Right lobe of liver (tissue), 4 donors: ENCODE measurements at regions not wholly inside any gene's neighbourhood (a gene's known extent, or its start where the extent isn't known, plus 50 kb on each side); places are given as distances from the start of the nearest gene placed in this dataset.

ENCODE experiments used
- POLR2A ChIP-seq: fragments of 450-650 bp; IDR thresholded peaks from one replicate; pipeline ENCODE4 v1.6.1; 2017; ENCODE audit warnings: antibody characterized with exemption, mild to moderate bottlenecking
- TF ChIP-seq, protein P1 (sequence below), 4 donors: fragments of 200-600 bp in 3 of 4; fragments of 450-650 bp in 1 of 4; IDR thresholded peaks; one replicate each; pipeline versions ENCODE4 v1.5.1 to v1.8.0; 2016 to 2022; ENCODE audit warnings: antibody characterized with exemption in 4 of 4, mild to moderate bottlenecking in 2 of 4
- donor health status: DM: no; HTN: no; CAD: no.
- donor health status: DM: no; HTN: no; CAD: no.
- donor health status: DM: no; HTN: yes; CAD: no.

DNA sequence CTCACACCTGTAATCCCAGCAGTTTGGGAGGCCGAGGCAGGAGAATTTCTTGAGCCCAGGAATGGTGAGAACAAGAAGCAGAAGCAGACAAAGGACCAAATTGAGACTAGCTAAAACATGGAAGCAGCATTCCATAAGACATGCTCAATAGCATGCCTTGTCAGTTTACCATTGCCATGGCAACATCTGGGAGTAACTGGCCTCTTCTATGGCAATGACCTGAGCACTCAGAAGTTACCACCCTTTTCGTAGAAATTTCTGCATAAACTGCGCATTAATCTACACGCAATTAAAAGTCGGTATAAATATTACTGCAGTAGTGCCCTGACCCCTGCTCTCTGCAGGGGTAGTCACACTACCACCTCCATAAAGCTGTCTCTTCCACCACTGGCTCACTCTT is 390.2 kb upstream of the USP9Y start:
- TF ChIP-seq, protein P1, sequence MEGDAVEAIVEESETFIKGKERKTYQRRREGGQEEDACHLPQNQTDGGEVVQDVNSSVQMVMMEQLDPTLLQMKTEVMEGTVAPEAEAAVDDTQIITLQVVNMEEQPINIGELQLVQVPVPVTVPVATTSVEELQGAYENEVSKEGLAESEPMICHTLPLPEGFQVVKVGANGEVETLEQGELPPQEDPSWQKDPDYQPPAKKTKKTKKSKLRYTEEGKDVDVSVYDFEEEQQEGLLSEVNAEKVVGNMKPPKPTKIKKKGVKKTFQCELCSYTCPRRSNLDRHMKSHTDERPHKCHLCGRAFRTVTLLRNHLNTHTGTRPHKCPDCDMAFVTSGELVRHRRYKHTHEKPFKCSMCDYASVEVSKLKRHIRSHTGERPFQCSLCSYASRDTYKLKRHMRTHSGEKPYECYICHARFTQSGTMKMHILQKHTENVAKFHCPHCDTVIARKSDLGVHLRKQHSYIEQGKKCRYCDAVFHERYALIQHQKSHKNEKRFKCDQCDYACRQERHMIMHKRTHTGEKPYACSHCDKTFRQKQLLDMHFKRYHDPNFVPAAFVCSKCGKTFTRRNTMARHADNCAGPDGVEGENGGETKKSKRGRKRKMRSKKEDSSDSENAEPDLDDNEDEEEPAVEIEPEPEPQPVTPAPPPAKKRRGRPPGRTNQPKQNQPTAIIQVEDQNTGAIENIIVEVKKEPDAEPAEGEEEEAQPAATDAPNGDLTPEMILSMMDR (IDR thresholded peaks at IDR 0.05): no peak
- TF ChIP-seq POLR2A: no peak
